HepG2 (cell line): ENCODE measurements at regions not wholly inside any gene's neighbourhood (a gene's known extent, or its start where the extent isn't known, plus 50 kb on each side); places are given as distances from the start of the nearest gene placed in this dataset.

Source experiments
- ATAC-seq: fragments of 200-7000 bp; cut with Tn5 transposase; 3 replicates; pipeline ENCODE4 v1.9.1; 2020; ENCODE audit warnings: mild to moderate bottlenecking, moderate library complexity
- BruUV-seq: library from RNA; stranded (reverse); fragments of 400-500 nt; replicated peaks from 2 replicates; lab custom pipeline; 2021; lab: Mats Ljungman, UMichigan
- CTCF ChIA-PET: fragments of 300-600 bp; formaldehyde crosslinking; extraction: SDS; loops from one replicate; lab custom pipeline; 2021; ENCODE audit warnings: low total read pairs, inconsistent platforms, low intra/inter-chr PET ratio; lab: Yijun Ruan, JAX
- POLR2A ChIA-PET: fragments of 350-600 bp; sonication (Branson Sonifier 250); formaldehyde crosslinking; loops from one replicate; lab custom pipeline; 2020; ENCODE audit warnings: antibody characterized with exemption, inconsistent platforms; lab: Yijun Ruan, JAX
- DNase-seq: peaks from one replicate; pipeline ENCODE4 v3.0.0-alpha.2; 2015; ENCODE audit warnings: low spot score
- FAIRE-seq: peaks from 3 replicates; lab custom pipeline; 2011; peaks lifted over from hg19 to GRCh38; lab: Jason Lieb, UNC
- H2AFZ ChIP-seq: one replicate; pipeline ENCODE4 v1.6.1; 2011; ENCODE audit warnings: low read length, inconsistent platforms
- H3K27ac ChIP-seq: fragments of 300-600 bp; 3 replicates; pipeline ENCODE4 v1.8.0; 2011; ENCODE audit warnings: mixed run types, mild to moderate bottlenecking, mixed read lengths, low read length, inconsistent platforms; ENCODE audit not compliant: insufficient read depth; ENCODE audit errors: extremely low read length
- H3K27me3 ChIP-seq, 2 experiments: fragments of 200-600 bp in 1 of 2; 2 replicates in 1 of 2; 3 replicates in 1 of 2; pipeline versions ENCODE4 v1.6.0 to v1.8.0; 2011; ENCODE audit warnings: low read length in 2 of 2, mild to moderate bottlenecking in 2 of 2, moderate library complexity in 2 of 2, inconsistent platforms in 1 of 2; ENCODE audit not compliant: insufficient read depth in 2 of 2, control insufficient read depth in 1 of 2
- H3K36me3 ChIP-seq, 2 experiments: fragments of 200-600 bp in 1 of 2; replicated peaks in 1 of 2; 2 replicates in 1 of 2; 3 replicates in 1 of 2; pipeline versions ENCODE4 v1.5.1 to v1.8.0; 2011; ENCODE audit warnings: low read length in 2 of 2, inconsistent platforms in 1 of 2; ENCODE audit not compliant: insufficient read depth in 2 of 2, control insufficient read depth in 1 of 2
- H3K4me1 ChIP-seq: 2 replicates; pipeline ENCODE4 v1.5.1; 2012; ENCODE audit warnings: low read length, inconsistent platforms; ENCODE audit not compliant: insufficient read depth
- H3K4me2 ChIP-seq: 2 replicates; pipeline ENCODE4 v1.6.0; 2011; ENCODE audit warnings: low read depth, low read length, inconsistent platforms
- H3K4me3 ChIP-seq, 3 experiments: fragments of 200-600 bp in 1 of 3; sonication (generic), shearing (Covaris generic) in 1 of 3; replicated peaks in 1 of 3; 2 replicates each; pipeline ENCODE4 v1.5.1; 2011 to 2016; ENCODE audit warnings: low read length in 3 of 3, inconsistent platforms in 2 of 3, low read depth in 2 of 3, mild to moderate bottlenecking in 2 of 3, control low read depth in 1 of 3, mixed read lengths in 1 of 3; ENCODE audit not compliant: insufficient read depth in 1 of 3
- H3K79me2 ChIP-seq: one replicate; pipeline ENCODE4 v1.6.1; 2011; ENCODE audit warnings: low read length, inconsistent platforms; ENCODE audit not compliant: insufficient read depth
- H3K9ac ChIP-seq: 2 replicates; pipeline ENCODE4 v1.6.0; 2011; ENCODE audit warnings: mild to moderate bottlenecking, low read depth, low read length, inconsistent platforms; ENCODE audit not compliant: insufficient read depth
- H3K9me3 ChIP-seq: 2 replicates; pipeline ENCODE4 v1.5.1; 2012; ENCODE audit warnings: mild to moderate bottlenecking, low read length
- H4K20me1 ChIP-seq: 2 replicates; pipeline ENCODE4 v1.6.0; 2011; ENCODE audit warnings: inconsistent platforms, mild to moderate bottlenecking, low read length, moderate library complexity; ENCODE audit not compliant: insufficient read depth
- ARID5B ChIP-seq: IDR thresholded peaks from 2 replicates; pipeline ENCODE4 v1.4.0; 2020; ENCODE audit warnings: mild to moderate bottlenecking, missing genetic modification reagents
- BRCA1 ChIP-seq: sonication (generic); formaldehyde crosslinking; IDR thresholded peaks from 2 replicates; pipeline ENCODE4 v1.4.0; 2020; ENCODE audit warnings: missing genetic modification reagents
- CEBPB ChIP-seq: IDR thresholded peaks from 2 replicates; pipeline ENCODE4 v1.6.1; 2011; ENCODE audit warnings: low read depth, low read length, improper control_type of control experiment, borderline replicate concordance
- HMG20A ChIP-seq: IDR thresholded peaks from 2 replicates; pipeline ENCODE4 v1.6.1; 2016; ENCODE audit warnings: borderline replicate concordance
- JARID2 ChIP-seq: sonication (generic); formaldehyde crosslinking; IDR thresholded peaks from 2 replicates; pipeline ENCODE4 v1.8.1; 2023; ENCODE audit warnings: missing genetic modification reagents, inconsistent platforms; ENCODE audit not compliant: insufficient replicate concordance
- MED1 ChIP-seq: sonication (generic); formaldehyde crosslinking; IDR thresholded peaks from 2 replicates; pipeline ENCODE4 v1.4.0; 2020; ENCODE audit warnings: missing genetic modification reagents
- NR3C1 ChIP-seq: sonication (generic); formaldehyde crosslinking; IDR thresholded peaks from 2 replicates; pipeline ENCODE4 v1.4.0; 2020; ENCODE audit warnings: missing genetic modification reagents
- SP5 ChIP-seq: IDR thresholded peaks from 2 replicates; pipeline ENCODE4 v1.6.1; 2016; ENCODE audit warnings: low read depth, borderline replicate concordance
- TEAD3 ChIP-seq: optimal IDR thresholded peaks from 2 replicates; pipeline ENCODE3; 2016; ENCODE audit warnings: borderline replicate concordance
- ZC3H4 ChIP-seq: sonication (generic); formaldehyde crosslinking; IDR thresholded peaks from 2 replicates; pipeline ENCODE4 v1.4.0; 2020; ENCODE audit warnings: missing genetic modification reagents, borderline replicate concordance
- ZNF124 ChIP-seq: sonication (generic); formaldehyde crosslinking; IDR thresholded peaks from 2 replicates; pipeline ENCODE4 v1.4.0; 2020; ENCODE audit warnings: missing genetic modification reagents
- ZNF33A ChIP-seq: sonication (generic); formaldehyde crosslinking; IDR thresholded peaks from 2 replicates; pipeline ENCODE4 v1.5.1; 2020; ENCODE audit warnings: missing genetic modification reagents, mild to moderate bottlenecking, moderate library complexity, borderline replicate concordance
- ZNF367 ChIP-seq: sonication (generic); formaldehyde crosslinking; IDR thresholded peaks from 2 replicates; pipeline ENCODE4 v1.4.0; 2020; ENCODE audit warnings: missing genetic modification reagents, borderline replicate concordance
- ZNF451 ChIP-seq: sonication (generic); formaldehyde crosslinking; IDR thresholded peaks from 2 replicates; pipeline ENCODE4 v1.5.0; 2020; ENCODE audit warnings: mild to moderate bottlenecking, missing genetic modification reagents
- ZNF563 ChIP-seq: sonication (generic); formaldehyde crosslinking; IDR thresholded peaks from 2 replicates; pipeline ENCODE4 v1.8.0; 2022; ENCODE audit warnings: mild to moderate bottlenecking, moderate library complexity, missing genetic modification reagents
- ZNF784 ChIP-seq: sonication (generic); formaldehyde crosslinking; IDR thresholded peaks from 2 replicates; pipeline ENCODE4 v1.5.1; 2020; ENCODE audit warnings: missing genetic modification reagents, mild to moderate bottlenecking, borderline replicate concordance
- ZSCAN12 ChIP-seq: sonication (generic); formaldehyde crosslinking; IDR thresholded peaks from 2 replicates; pipeline ENCODE4 v1.9.0; 2021; ENCODE audit warnings: mild to moderate bottlenecking, missing genetic modification reagents
- WGBS: methylation state at CpG from one replicate; pipeline ENCODE4 v1.1.6; 2017; ENCODE audit warnings: low lambda C conversion rate; 5-methylcytosine and 5-hydroxymethylcytosine counted together
- in situ Hi-C: cut with HindIII; loops from 2 replicates; pipeline ENCODE4 v1.10.0; 2017; ENCODE audit warnings: low pct_unique_long_range_greater_than_20kb; ENCODE audit not compliant: extremely low pct_ligation_motif_present
- intact Hi-C: fragments of 100-400 bp; cut with micrococcal nuclease; formaldehyde crosslinking; loops from one replicate; pipeline ENCODE4 v1.10.0; 2022; ENCODE audit not compliant: unreplicated experiment
- TF ChIP-seq, protein P1 (sequence below): sonication (generic); formaldehyde crosslinking; IDR thresholded peaks from 2 replicates; pipeline ENCODE4 v1.4.0; 2020; ENCODE audit warnings: missing genetic modification reagents, borderline replicate concordance
- TF ChIP-seq, protein P2 (sequence below): sonication (generic); formaldehyde crosslinking; IDR thresholded peaks from 2 replicates; pipeline ENCODE4 v1.8.0; 2022; ENCODE audit warnings: mild to moderate bottlenecking, missing genetic modification reagents, moderate library complexity

DNA sequence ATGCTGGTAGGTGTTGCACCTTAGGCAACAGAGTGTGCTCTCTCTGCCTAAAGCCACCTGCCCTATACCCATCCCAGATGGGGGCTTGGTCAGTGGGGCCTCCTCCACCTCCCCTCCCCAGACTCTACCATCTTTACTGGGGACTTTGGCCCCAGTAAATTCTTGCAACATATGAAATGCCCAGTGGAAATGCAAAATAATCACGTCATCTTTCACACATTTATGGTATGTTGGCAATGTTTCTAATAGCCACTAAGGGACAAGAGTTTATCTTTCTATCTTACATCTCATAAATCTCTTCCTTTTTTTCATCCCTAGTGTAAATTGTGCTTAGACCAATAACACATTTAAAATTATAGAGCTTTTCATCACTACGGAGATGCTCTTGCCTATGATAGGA is 103.0 kb upstream of the MAML3 start:
- Histone ChIP-seq H3K9ac (no peak overlapping the region), H3K36me3 (no peaks in the 10 kb centered on the region), H2AFZ (no peak overlapping the region), H3K27ac (no peak overlapping the region), H3K4me2 (0 out of 2 replicates have a peak overlapping the region, but pooled peaks have one; percentile 2), H4K20me1 (no peaks in the 10 kb centered on the region), H3K4me3 (no peak overlapping the region), H3K4me1 (peaks cover 43% of the 10 kb centered on the region), H3K9me3 (no peaks in the 10 kb centered on the region), H3K79me2 (no peaks in the 10 kb centered on the region), H3K27me3 (peaks cover 2 to 8% of the 10 kb centered on the region in 2 experiments; a peak in 2 of 5 replicates)
- DNase-seq (peak; percentile 38), FAIRE-seq (no peak), ATAC-seq (no peak)
- intact Hi-C loops = no loop called here
- no TSS peak for BruUV-seq
- in situ Hi-C loops = no loop called here
- POLR2A ChIA-PET = no interaction called here
- CTCF ChIA-PET = no interaction called here
- 34% methylated on average over 2 of the region's 2 CpGs for WGBS
- TF ChIP-seq ZNF451 = no peak
- peak; percentile 60 for TF ChIP-seq CEBPB
- TF ChIP-seq, protein P1, sequence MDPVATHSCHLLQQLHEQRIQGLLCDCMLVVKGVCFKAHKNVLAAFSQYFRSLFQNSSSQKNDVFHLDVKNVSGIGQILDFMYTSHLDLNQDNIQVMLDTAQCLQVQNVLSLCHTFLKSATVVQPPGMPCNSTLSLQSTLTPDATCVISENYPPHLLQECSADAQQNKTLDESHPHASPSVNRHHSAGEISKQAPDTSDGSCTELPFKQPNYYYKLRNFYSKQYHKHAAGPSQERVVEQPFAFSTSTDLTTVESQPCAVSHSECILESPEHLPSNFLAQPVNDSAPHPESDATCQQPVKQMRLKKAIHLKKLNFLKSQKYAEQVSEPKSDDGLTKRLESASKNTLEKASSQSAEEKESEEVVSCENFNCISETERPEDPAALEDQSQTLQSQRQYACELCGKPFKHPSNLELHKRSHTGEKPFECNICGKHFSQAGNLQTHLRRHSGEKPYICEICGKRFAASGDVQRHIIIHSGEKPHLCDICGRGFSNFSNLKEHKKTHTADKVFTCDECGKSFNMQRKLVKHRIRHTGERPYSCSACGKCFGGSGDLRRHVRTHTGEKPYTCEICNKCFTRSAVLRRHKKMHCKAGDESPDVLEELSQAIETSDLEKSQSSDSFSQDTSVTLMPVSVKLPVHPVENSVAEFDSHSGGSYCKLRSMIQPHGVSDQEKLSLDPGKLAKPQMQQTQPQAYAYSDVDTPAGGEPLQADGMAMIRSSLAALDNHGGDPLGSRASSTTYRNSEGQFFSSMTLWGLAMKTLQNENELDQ (CRISPR knock-in tag) = no peak
- TF ChIP-seq ZNF563 = no peak
- TF ChIP-seq HMG20A = peak; percentile 12; the same call in 1 of the 2 replicates
- no peak for TF ChIP-seq BRCA1 (CRISPR knock-in tag)
- no peak for TF ChIP-seq JARID2
- no peak for TF ChIP-seq NR3C1 (CRISPR knock-in tag)
- TF ChIP-seq ZNF784 (CRISPR knock-in tag) = no peak
- no peak for TF ChIP-seq SP5 (CRISPR knock-in tag)
- 0 out of 2 replicates have a peak, but pooled peaks have one; percentile 17 for TF ChIP-seq ARID5B (CRISPR knock-in tag)
- no peak for TF ChIP-seq ZNF33A (CRISPR knock-in tag)
- TF ChIP-seq ZC3H4 (CRISPR knock-in tag) = no peak
- TF ChIP-seq TEAD3 (CRISPR knock-in tag) = peak; percentile 21
- no peak for TF ChIP-seq ZSCAN12 (CRISPR knock-in tag)
- TF ChIP-seq MED1 = no peak
- TF ChIP-seq ZNF124 (CRISPR knock-in tag) = no peak
- no peak for TF ChIP-seq ZNF367 (CRISPR knock-in tag)
- TF ChIP-seq, protein P2, sequence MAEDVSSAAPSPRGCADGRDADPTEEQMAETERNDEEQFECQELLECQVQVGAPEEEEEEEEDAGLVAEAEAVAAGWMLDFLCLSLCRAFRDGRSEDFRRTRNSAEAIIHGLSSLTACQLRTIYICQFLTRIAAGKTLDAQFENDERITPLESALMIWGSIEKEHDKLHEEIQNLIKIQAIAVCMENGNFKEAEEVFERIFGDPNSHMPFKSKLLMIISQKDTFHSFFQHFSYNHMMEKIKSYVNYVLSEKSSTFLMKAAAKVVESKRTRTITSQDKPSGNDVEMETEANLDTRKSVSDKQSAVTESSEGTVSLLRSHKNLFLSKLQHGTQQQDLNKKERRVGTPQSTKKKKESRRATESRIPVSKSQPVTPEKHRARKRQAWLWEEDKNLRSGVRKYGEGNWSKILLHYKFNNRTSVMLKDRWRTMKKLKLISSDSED (CRISPR knock-in tag) = no peak
